Activated T-helper 1 cell treated with anti-CD3 and anti-CD28 coated beads, Interleukin-2, amount 50 U/mL, for 16 hours (primary cell): ENCODE measurements at regions not wholly inside any gene's neighbourhood (a gene's known extent, or its start where the extent isn't known, plus 50 kb on each side); places are given as distances from the start of the nearest gene placed in this dataset.
"Not testable (repeated sequence)": the region's sequence is repeated elsewhere in the genome, so short reads cannot be mapped to it uniquely, and the experiment has no call there.

Source experiments
- DNase-seq, 2 donors: peaks; one replicate each; pipeline ENCODE4 v3.0.0-alpha.2; 2020; ENCODE audit warnings: low read depth in 1 of 2, low spot score in 1 of 2

DNA sequence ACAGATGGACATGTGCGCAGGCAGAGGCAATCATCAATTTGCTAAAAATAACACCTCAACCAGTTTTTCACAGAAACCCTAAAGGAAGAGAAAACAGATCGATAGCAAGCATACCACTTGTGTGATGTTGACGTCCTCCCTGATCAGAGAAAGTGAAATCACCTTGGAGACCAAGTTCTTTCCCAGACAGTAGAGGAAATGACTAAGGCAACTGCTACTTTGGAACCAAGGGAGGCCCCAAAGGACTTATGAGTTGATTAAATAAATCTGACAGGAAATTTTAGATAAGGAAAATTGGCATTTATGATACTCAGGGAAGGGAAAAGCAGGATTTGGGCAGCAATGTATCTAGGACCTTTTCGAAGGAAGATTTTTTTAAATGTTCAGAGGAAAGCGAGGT is 267.1 kb upstream of the ASIC2 start:
- no peak for DNase-seq

- no peak for DNase-seq
Observed at GRCh38 chr17:33560871-33561270, 267.8 kb upstream of the ASIC2 start.

DNA sequence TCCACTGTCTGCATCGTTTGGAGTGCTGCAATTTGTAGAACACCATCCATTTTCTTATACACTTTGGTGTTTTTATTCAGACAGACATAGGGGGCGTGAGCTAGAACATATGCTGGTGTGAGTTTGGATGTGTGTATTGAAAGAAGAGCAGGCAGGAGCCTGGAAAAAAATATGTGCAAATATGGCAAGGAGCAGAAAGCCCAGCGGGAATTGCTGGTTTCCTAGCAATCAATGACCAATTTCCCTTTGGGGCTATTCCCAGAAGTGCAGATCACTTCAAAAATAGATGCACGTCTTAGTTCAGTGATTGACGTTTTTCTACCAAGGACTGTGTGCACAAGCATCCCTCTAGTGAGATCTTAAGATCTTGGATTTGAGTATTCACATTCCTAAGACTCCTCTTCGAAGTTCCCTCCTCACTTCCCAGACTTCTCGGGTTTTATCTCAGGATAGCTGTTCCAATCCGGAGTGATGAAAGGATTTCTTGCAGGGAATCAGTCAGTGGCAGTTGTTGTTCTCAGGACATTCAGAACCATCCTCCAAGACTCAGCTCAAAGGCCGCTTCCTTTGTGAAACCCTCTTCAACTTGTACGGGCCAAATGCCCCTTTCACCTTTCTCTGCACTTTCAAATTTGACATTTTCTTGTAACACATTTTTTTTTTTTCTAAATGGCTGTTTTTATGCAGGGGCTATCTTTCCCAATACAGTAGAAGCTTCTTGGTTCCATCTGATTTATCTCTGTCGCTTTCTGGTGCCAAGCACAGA is 268.7 kb upstream of the ASIC2 start:
- DNase-seq = no peak

DNA sequence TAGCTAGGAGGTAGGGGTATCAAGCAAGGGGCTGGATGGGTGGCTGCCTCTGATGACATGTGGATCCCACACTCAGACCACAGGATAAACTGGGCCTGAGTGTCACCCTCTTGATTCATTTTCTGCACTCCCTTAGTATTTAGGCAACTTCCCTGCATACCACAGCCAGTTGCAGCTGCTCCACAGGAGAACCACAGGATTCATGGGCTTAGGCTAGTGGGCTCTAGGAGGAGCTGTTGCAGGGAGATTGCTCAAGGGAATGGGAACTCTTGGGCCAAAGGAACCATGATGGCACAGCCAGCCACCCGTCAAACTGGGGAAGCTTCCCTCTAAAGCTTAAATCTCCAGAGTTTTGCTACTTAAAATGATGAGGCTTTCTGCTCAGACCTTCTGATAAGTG is 269.7 kb upstream of the ASIC2 start:
- no peak for DNase-seq

- DNase-seq = no peak
Observed at GRCh38 chr17:33564146-33564545, 271.1 kb upstream of the ASIC2 start.

GRCh38 chr17:33567223-33567622 is 274.1 kb upstream of the ASIC2 start:
- DNase-seq = no peak

- no peak for DNase-seq
Observed at GRCh38 chr17:33572615-33573014, 279.5 kb upstream of the ASIC2 start.

GRCh38 chr17:33574942-33575445 is 281.9 kb upstream of the ASIC2 start:
- DNase-seq = no peak

GRCh38 chr17:33579740-33580139 is 286.6 kb upstream of the ASIC2 start:
- DNase-seq = not testable (repeated sequence)

- no peak for DNase-seq
Observed at GRCh38 chr17:33580215-33580614, 287.1 kb upstream of the ASIC2 start.

GRCh38 chr17:33582661-33583060 is 289.6 kb upstream of the ASIC2 start:
- no peak for DNase-seq

DNA sequence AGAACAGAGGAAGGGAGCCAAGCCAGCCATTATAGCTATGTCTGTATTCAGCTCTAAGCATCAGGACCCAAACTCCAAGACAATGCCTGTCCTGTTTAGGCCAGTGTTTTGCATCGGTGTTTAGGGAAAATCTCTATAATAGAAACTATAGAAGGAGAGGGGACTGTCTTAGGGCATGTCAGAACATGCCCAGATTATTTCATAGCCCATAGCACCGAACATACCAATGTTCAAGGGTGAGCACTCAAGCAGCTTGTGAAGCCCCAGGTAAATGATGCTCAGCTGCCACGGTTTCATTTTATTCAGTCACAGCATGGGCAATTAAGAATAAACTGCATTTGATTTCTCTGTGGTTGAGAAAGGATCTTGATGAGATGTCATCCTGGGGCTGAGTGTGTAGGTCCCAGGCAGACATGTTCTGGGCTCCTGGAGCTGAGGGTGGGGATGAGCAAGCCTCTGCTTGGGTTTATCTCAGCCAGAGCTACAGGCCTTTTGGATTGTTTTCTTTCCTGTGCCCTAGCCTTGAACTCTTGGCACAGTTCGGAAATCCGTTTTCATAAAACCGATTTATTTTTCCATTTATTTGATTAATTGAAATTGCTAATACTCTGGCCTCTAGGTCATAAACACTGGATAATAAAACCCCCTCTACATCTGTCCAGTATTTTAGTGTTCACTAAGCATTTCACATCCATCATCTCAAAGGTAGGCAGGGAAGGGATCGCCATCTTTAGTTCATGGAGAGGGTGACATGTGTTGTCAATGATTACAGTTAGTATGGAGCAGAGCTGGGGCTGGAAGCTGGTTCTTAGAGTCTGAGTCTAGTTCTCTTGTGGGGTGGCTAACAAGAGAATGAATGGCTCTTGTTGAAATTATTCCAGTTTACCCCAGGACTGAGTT is 290.7 kb upstream of the ASIC2 start:
- no peak for DNase-seq

DNA sequence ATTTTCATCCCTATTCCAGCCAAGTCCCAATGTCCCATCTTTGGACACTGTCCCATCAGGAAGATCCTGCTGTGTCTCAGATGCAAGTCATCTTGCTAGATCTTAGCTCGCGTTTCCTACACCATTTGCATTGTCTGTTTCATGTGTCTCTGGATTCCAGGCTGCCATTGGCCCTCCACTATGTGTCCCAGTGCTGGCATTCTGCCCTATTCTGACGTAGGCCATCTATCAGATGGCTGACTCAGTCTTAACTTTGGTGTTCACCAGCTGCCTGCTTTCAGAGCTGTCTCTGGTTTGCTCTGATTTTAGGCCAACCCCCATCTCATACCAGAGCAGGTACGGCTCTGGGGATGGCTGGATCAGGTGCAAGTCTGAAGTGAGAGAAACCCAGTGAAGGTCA is 300.9 kb upstream of the ASIC2 start:
- no peak for DNase-seq

DNA sequence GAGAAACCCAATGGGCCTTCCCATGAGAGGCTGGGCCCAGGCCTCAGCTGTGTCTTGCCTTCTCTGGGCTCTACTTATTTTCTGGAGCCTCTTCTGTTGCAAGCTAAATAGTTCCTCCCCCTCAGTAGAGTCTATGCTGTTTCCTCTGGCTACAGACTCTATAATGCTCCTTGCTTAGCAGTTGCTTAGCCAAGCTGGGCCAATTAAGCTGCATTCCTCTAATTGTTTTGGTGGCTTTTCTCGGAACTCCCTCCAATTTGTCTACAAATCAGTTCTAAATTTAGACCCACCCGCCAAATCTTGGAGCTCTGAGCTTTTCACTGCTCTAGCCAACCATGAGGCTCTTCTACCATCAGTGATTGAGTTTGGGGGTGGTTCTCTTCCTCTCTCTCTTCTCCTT is 302.7 kb upstream of the ASIC2 start:
- no peak for DNase-seq

DNA sequence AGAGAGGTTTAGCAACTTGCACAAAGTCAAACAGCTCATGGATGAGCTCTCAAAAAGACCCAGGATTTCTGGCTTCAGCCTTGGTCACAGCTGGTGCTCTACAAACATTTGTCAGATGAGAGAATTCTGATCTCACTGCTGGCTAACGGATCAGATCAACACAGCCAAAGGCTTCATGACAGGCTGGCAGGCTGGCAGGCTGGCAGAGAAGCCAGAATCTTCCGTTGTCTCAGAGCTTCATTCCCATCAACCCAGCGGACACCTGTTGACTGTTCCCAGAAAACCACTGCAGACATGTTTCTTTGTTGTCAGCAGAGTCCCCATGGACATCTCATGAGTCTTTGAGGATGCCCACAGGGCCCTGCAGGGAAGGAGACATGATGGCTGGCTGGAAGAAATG is 303.8 kb upstream of the ASIC2 start:
- no peak for DNase-seq

- no peak for DNase-seq
Observed at GRCh38 chr17:33598797-33599196, 305.7 kb upstream of the ASIC2 start.

DNA sequence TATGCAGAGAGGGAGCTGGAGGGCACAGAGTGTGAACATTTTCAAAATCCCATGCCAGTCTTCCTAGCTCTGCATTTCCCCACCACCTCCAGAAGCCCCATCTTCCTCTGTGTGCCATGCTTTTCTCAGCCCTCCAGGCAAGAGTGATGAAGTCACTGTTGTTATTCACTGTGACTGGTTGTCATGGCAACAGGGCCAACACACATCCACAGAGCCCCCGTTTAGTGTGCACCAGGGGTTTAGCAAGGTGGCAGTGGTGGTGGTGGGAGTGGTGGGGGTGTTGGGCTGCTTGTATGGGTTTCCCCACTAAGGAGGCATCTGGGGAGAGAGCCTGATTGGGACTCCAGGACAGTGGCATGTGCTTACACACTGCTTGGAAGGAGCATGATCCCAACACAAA is 309.9 kb upstream of the ASIC2 start:
- DNase-seq = no peak

DNA sequence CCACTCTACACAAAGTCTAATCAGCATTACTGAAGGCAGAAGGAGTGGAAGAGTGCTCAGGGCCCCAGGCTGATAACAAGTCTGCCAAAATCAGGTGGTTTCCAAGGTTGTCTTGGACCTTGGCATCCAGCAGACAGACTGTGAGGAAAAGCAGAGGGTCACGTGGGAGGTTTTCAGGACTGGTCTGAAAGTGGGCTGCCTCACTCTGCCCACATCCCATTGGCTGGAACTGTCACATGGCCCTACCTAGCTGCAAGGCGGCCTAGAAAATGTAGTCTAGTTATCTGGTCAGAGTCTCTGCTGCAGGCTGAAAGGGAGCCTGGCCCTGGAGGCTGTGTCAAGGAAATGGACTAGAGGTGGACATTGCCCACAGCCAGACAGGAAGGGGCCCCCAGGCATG is 310.7 kb upstream of the ASIC2 start:
- no peak for DNase-seq

DNA sequence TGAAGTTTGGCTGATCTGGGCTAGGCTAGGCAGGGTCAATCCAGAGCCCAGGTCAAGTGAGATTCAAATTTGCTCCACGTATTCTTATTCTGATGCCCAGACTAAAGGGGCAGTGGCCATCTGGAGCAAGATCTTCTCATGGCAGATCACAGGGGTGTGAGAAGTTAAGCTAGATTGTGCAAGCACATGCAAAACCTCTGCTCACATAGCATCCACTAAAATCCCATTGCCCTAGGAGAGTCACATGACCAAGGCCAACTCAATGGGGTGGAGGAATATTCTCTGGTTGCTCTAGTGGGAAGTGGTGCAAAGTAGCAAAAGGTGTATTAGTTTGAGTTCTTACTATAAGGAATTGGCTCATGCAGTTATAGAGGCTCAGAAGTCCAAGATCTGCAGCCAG is 318.4 kb upstream of the ASIC2 start:
- DNase-seq = no peak

DNA sequence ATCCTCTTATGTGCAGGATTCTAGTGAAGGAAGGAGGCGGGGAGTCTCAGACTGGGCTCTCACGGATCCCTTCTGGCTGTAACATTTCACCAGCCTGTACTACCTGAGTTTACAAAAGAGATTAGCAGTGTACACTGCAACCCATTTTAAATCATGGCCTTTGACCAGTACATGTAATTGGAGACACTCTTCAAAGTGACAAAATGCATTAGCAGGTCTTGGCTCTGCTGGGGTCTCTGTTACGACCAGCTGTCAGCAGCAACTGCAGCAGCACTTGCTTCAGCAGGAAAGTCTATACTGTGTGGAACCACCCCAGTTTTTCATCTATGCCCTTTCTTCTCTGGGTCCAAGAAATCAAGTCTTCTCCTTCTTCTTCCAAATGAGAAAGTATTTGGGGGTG is 322.8 kb upstream of the ASIC2 start:
- DNase-seq = no peak

DNA sequence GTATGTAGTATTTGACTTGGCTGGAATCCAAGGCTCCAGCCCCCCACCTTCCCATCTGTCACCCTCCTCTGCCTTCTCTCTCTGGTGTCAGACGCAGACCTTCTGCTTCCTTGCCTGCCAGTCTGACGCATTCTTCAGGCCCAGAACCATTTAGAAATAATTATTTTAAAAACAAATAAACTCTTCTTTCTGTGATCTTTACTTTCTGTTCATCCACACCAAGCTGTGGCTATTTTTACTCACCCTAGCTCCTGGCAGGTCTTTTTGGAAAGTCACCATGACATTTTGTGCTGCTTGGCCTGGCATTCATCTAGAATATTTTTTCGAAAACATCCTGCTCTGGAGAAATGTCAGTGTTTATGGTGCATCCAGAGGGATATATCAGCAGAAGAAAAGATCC is 330.7 kb upstream of the ASIC2 start:
- no peak for DNase-seq
